HL-60 (cell line): ENCODE measurements at regions not wholly inside any gene's neighbourhood (a gene's known extent, or its start where the extent isn't known, plus 50 kb on each side); places are given as distances from the start of the nearest gene placed in this dataset.

ENCODE experiments used
- CTCF ChIP-seq: IDR thresholded peaks from one replicate; pipeline ENCODE4 v1.5.1; 2011; ENCODE audit warnings: low read length, control low read depth, inconsistent platforms; ENCODE audit not compliant: insufficient read depth
- GABPA ChIP-seq: IDR thresholded peaks from 2 replicates; pipeline ENCODE4 v1.6.1; 2012; ENCODE audit warnings: low read depth
- POLR2AphosphoS5 ChIP-seq: IDR thresholded peaks from 2 replicates; pipeline ENCODE4 v1.6.1; 2012; ENCODE audit warnings: low read depth

GRCh38 chr2:196286821-196287220 lies 115.4 kb upstream of the STK17B start:
- TF ChIP-seq CTCF (no peak), GABPA (no peak), POLR2AphosphoS5 (no peak)
